Lower leg skin (tissue), 3 donors: ENCODE measurements at regions not wholly inside any gene's neighbourhood (a gene's known extent, or its start where the extent isn't known, plus 50 kb on each side); places are given as distances from the start of the nearest gene placed in this dataset.

Experiments used
- CTCF ChIP-seq, 3 donors: fragments of 450-650 bp; IDR thresholded peaks; one replicate each; pipeline ENCODE4 v1.5.1; 2016; ENCODE audit warnings: antibody characterized with exemption in 3 of 3, mild to moderate bottlenecking in 3 of 3, moderate library complexity in 2 of 3
- POLR2A ChIP-seq, 2 donors: fragments of 450-650 bp; IDR thresholded peaks; one replicate each; pipeline ENCODE4 v1.6.1; 2016 to 2017; ENCODE audit warnings: antibody characterized with exemption in 2 of 2, mild to moderate bottlenecking in 1 of 2, moderate library complexity in 1 of 2

DNA sequence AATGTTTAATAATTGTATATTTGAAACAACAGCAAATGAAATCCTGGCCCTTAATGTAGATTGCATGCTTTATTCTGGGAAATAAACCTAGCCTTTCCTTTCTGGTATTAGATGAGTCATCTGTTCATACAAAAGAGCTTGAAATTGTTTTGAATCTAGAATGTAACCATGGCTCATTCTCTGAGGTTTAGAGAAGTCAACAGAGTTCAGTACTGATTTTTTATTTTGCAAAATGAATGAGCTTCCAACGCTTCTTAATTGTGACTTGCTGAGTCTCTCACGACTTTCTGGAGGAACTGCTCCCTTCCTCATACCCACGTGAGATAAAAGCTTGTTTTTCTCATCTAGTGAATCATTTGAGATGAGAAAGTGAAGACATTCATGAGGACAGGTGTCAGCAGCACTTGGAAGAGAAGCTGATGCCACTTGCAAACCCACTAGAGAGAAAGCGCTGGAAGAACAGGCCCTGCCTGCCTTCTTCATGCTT lies 509.6 kb downstream of the VRK1 start:
- TF ChIP-seq CTCF (IDR thresholded peaks at IDR 0.05) (no peak), POLR2A (IDR thresholded peaks at IDR 0.05) (no peak)
